HG03064 (cell line): ENCODE measurements at regions not wholly inside any gene's neighbourhood (a gene's known extent, or its start where the extent isn't known, plus 50 kb on each side); places are given as distances from the start of the nearest gene placed in this dataset.

Experiments
- ATAC-seq: cut with Tn5 transposase; IDR thresholded peaks from one replicate; pipeline ENCODE4 v1.9.1; 2021; ENCODE audit warnings: low read depth; ENCODE audit not compliant: unreplicated experiment

DNA sequence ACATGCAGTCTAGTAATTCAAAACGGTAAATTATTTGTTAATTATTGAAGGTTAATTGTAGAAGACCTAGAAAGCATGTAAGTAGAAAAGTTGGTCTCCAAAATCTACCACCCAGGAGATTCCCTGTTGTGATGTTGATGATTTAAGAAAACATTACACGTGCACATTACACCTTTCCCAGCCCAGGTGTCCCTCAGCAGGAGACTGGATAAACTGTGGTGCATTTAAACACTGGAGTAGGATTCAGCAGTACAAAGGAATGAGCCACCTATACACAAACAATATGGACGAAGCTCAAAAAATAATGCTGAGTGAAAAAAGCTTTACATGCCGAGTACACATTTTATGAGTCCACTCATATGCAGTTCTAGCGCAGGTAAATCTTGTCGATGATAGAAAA, 109.0 kb upstream of the STARD3NL start:
- ATAC-seq = no peak

DNA sequence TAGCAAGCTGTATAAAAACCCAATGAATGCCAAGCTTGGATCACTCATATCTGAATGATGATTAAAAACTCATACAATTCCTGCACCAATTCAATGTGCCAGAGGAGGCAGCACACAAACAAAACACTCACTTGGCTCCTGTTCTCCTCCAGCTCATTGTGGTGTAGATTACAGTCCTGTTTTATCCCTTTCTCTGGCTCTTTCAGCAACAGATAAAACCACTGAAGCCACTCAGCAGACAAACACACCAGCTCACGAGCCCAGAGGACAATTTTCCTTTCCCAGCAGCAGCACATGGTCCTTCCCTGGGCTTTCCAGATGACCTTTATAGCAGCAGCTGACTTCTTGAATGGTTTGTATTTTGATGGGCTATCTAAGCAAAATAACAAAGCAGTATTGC, 107.3 kb upstream of the STARD3NL start:
- no peak for ATAC-seq

DNA sequence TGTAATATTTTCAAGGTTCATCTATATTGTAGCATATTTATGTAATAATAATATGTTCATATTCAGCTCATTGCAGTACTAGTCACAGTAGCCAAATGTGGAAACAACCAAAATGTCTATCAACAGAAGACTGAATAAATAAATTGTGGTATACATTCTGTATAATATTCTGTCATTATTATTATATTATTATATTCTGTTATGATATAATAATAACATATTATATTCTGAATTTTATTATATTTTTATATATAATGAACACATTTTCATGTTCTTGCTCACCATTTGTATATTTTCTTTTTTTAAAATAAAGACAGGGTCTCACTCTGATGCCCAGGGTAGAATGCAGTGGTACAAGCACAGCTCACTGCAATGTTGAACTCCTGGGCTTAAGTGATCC, 91.2 kb upstream of the STARD3NL start:
- no peak for ATAC-seq

DNA sequence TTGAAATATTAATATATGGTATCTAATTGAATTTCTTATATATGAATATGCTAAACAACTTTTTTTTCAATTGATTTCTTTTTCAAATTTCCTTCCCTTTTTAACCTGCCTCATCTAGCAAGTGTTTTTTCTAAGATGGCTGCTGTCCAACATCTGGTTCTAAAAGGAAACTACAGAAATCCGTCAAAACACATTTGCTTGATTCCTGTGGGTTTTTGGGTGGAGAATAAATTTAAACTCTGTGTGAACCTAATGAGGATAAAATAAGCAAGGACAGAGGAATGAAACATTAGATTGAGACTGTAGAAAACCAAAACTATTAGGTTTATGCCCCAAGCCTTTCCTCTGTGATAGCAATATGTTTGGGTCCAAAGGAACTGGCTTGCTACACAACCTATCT, 75.5 kb upstream of the STARD3NL start:
- no peak for ATAC-seq

DNA sequence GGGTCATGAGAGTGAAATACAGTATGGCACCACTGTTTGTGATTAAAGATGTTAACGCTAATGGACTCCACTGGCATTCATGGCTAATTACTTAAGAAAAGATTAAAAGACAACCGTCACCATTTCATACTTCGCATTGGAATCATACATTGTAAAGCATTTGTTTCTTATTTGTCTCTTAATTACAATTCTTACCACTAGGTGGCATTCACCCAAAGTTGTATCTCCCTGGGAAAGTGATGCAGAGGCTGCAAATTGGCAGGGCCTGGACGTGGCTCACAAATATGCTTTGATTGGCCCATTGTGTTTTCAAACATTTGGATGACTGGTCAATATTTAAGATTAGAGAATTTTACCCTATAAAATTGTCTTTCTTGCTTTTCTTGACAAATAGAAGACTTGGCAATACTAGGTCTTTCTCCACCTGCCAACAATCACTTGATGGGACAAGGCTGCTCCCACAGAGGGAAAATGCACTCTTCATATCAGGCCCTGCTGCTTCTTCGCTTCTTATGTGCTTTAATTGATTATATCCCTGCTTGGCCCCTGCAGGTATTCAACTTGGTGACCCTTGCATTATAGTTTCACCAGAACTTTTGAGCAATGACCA, 72.1 kb upstream of the STARD3NL start:
- ATAC-seq = peak; percentile 71

DNA sequence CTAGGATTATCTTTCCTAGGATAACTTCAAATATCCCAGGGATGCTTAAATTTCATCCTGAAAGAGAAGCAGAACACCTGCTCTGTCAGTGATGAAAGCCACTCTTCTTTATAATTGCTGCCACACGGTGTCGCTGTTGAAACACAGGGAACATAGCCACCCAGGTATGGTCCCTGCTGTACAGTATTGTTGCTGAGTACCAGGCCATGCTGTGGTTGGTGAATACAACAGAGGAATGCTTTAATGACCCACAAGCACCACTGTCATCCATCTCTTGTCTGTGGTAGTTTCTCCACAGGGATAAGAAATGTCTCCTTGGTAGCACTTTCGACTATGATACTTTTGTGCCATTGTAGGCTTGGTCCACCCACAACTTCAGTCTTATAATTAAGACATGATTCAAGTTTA, 70.6 kb upstream of the STARD3NL start:
- peak; percentile 67 for ATAC-seq

DNA sequence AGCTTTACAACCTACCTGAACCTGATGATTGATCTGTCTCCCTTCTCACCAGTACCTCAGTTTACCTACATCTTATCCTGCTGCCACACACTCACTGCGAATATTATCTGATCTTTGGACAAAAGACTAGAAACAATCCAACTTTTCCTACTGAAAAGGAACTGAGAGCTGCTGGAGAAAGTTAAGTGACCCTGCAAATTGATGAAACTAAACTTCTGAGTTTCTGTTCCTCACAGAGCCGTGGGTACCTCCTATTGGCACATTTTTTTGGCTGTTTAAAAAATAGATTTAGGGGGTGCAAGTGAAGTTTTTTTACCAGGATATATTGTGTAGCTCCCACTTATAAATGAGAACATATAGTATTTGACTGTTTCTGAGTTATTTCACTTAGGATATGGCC, 66.0 kb upstream of the STARD3NL start:
- ATAC-seq = no peak

DNA sequence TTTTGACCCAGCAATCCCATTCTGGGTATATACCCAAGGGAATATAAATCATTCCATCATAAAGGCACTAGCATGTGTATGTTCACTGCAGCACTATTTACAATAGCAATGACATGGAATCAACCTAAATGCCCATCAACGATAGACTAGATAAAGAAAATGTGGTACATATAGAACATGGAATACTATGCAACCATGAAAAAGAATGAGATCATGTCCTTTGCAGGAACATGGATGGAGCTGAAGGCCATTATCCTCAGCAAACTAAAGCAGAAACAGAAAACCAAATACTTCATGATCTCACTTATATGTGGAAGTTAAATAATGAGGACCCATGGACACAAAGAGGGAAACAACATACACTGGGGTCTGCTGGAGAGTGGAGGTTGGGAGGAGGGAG, 58.0 kb upstream of the STARD3NL start:
- ATAC-seq = no peak

DNA sequence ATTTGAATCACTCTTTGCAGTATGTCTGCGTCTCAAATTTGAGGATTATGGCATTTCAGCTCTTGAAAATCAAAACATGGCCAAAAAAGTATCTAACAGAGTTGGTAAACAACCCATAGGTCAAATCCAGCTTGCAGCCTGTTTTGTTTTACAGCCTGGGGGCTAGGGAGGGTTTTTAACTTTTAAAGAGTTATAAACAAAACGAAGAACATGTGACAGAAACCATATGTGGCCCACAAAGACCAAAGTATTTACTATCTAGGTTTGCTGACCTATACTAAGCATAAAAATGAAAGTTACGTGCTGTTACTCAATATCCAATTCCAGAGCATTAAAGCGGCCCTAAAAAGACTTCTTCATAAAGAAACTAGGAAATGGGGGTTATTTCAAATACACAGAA, 55.5 kb upstream of the STARD3NL start:
- ATAC-seq = no peak

DNA sequence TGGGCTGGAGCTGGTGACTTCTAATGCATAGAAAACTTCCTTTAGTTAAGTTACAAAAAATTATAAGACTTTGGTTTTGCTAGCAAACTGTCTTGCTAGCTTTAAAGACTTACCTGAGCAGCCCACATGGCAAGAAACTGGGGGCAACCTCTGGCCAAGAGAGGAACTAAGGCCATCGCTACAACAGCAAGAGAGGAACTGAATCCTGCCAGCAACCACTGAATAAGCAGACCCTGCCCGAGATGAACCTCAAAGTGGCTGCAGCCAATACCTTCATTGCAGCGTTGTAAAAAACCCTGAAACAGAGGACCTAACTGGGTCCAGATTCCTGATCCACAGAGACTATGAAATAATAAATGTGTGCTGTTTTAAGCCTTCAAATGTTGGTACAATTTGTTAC, 54.6 kb upstream of the STARD3NL start:
- no peak for ATAC-seq

DNA sequence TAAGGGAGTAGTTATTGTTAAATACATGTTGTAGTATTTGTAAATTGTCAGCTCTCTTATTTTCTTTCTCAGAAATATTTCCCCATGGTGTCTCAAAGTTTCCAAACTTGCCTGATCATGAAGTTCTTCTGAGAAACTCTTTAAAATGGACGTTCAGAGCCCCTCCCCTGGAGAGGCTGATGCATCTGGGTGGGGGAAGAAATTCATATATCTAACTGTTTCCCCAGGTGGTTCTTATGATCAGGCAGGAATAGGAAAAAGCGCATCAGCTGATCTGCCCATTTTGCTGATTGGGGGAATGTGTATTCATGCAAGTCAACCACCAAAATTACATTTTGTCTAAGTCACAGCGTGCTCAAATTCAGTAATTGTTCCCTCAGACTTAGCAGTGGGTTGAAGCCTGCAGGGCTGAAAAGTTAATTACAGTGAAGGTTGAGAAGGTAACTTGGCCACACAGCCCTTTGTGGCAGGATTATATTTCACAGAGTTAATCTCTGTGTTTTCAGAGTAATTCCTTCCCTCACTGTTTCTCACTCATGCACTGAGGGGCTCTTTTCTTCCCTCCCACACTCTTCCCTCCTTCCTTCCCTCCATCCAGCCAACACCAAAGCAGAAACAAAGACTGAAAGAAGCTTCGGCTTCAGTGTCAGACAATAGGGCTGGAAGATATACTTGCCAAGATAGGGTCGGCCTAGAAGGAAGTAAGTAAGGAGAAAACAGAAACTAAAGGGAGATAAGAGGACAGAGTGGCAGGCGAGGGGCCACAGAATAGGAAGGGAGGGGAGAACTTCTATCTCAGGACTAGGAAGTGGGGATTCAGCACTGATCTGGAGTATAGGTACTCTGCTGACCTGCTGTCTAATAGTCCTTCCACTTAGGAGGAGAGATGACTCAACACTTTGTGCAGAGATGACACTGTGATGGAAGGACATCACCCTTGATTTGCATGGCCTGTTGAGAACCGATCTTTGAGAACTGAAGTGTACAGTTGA, 50.5 kb upstream of the STARD3NL start:
- no peak for ATAC-seq
